BLaER1 treated with 17β-estradiol and CSF1 and Interleukin-3, amounts not matched to agents 10 nM and 100 nM (cell line): ENCODE measurements at regions not wholly inside any gene's neighbourhood (a gene's known extent, or its start where the extent isn't known, plus 50 kb on each side); places are given as distances from the start of the nearest gene placed in this dataset.

Experiments
- H3K27ac ChIP-seq, 11 experiments: shearing (Covaris generic); formaldehyde crosslinking; 2 replicates each; pipeline ENCODE4 v1.8.1; 2022
- H3K27me3 ChIP-seq, 11 experiments: shearing (Covaris generic); formaldehyde crosslinking; 2 replicates each; pipeline ENCODE4 v1.8.1; 2022
- H3K36me3 ChIP-seq, 11 experiments: shearing (Covaris generic); formaldehyde crosslinking; 2 replicates each; pipeline ENCODE4 v1.8.1; 2022
- H3K4me1 ChIP-seq, 10 experiments: shearing (Covaris generic); formaldehyde crosslinking; 2 replicates each; pipeline ENCODE4 v1.8.1; 2022
- H3K4me2 ChIP-seq, 11 experiments: shearing (Covaris generic); formaldehyde crosslinking; 2 replicates each; pipeline ENCODE4 v1.8.1; 2022
- H3K4me3 ChIP-seq, 10 experiments: shearing (Covaris generic); formaldehyde crosslinking; 2 replicates each; pipeline ENCODE4 v1.8.1; 2022
- H3K9ac ChIP-seq, 11 experiments: shearing (Covaris generic); formaldehyde crosslinking; 2 replicates each; pipeline ENCODE4 v1.8.1; 2022
- H3K9me3 ChIP-seq, 11 experiments: shearing (Covaris generic); formaldehyde crosslinking; replicated peaks in 1 of 11; 2 replicates each; pipeline ENCODE4 v1.8.1; 2022
- H4K20me1 ChIP-seq, 11 experiments: shearing (Covaris generic); formaldehyde crosslinking; 2 replicates each; pipeline ENCODE4 v1.8.1; 2022
- Cebpa-rat ChIP-seq, 11 experiments: shearing (Covaris generic); IDR thresholded peaks; 2 replicates each; pipeline ENCODE4 v1.8.1; 2022

DNA sequence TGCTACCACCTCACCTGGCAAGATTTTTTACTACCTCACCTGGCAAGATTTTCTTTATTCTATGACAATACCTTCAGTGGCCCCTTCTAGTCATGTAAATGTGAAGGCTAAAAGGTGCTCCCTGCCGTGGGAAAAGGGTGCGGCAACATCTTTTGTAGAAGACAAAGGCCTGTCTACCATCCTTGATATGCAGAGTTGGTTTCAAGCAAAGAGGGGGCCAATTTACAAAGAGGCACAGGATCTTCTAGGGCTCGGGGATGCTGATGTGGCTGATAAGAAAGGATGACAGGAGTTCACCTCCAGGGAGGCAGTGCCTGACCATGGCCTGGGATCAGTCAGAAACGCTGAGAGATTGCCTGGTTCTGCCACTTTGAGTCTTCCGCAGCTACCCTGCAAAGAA, 165.4 kb upstream of the SLC1A4 start:
- no peaks in the 10 kb centered on the region for H3K9me3 ChIP-seq
- no peak overlapping the region for H3K27ac ChIP-seq
- H3K9ac ChIP-seq = no peak overlapping the region
- H3K4me1 ChIP-seq = peaks cover 7 to 24% (median 14%) of the 10 kb centered on the region in 10 experiments; a peak in 18 of 20 replicates
- no peaks in the 10 kb centered on the region for H4K20me1 ChIP-seq
- no peak for TF ChIP-seq Cebpa-rat (IDR thresholded peaks at IDR 0.05)
- H3K36me3 ChIP-seq = no peaks in the 10 kb centered on the region
- peak overlapping the region in 1 of 11 experiments; percentile 9; a peak in 1 of 22 replicates for H3K4me2 ChIP-seq
- H3K27me3 ChIP-seq = no peaks in the 10 kb centered on the region
- no peak overlapping the region for H3K4me3 ChIP-seq

DNA sequence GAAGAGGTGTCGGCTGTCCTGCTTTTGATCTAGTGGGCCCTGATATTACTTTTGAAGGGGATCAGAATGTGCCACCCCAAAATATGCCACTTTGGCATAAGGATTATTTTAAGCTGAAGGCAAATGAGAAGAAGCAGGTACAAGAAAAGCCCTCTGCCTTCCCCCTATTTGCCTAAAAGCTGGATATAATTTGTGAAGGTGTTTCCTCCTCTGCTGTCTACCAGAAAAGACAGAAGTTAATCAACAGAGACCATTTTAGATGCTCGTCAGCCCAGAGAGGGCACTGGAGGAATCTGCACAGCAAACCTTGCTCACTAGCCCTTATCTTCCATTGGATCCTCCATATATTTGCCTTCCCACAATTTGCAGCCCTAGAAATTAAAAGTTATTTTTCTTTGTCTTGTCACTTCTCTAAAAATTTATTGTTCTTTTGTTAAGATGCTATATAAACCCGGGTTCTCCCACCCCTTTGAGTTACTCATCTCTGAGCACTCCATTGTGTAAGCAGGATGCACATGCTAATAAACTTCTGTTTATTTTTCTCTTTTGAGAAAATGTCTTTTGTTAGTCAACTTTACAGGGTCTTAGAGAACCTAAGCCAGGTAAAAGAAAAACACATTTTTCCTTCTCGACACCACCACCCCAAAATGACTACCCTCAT, 163.2 kb upstream of the SLC1A4 start:
- Histone ChIP-seq H3K4me3 (no peak overlapping the region), H3K4me2 (peak overlapping the region in 1 of 11 experiments; percentile 13; a peak in 1 of 22 replicates), H4K20me1 (no peaks in the 10 kb centered on the region), H3K27me3 (no peaks in the 10 kb centered on the region), H3K27ac (no peak overlapping the region), H3K4me1 (peaks cover 0 to 13% (median 6%) of the 10 kb centered on the region in 10 experiments; a peak in 8 of 20 replicates), H3K36me3 (no peaks in the 10 kb centered on the region), H3K9ac (no peak overlapping the region), H3K9me3 (no peaks in the 10 kb centered on the region)
- no peak for TF ChIP-seq Cebpa-rat (IDR thresholded peaks at IDR 0.05)

DNA sequence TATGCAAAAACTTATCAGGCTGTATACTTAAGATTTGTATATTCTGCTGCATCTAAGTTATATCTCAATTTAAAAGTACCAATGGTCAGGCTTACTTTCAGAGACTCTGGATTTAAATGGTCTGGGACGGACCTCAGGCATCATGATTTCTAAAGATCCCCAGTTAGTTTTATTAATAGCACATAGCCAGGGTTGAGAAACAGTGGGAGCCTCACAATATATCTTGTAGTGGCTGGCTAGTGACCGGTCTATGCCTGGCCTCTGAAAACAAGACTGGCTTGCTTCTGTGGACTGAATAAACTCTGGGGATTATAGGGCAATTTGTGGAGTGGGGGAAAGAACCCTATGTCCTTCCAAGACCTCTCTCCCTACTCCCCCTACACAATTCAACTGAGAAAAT, 162.5 kb upstream of the SLC1A4 start:
- H3K4me2 ChIP-seq = no peak overlapping the region
- no peak overlapping the region for H3K9ac ChIP-seq
- no peaks in the 10 kb centered on the region for H4K20me1 ChIP-seq
- no peak for TF ChIP-seq Cebpa-rat (IDR thresholded peaks at IDR 0.05)
- no peaks in the 10 kb centered on the region for H3K27me3 ChIP-seq
- H3K4me1 ChIP-seq = peaks cover 0 to 20% (median 7%) of the 10 kb centered on the region in 10 experiments; a peak in 8 of 20 replicates
- H3K4me3 ChIP-seq = no peak overlapping the region
- no peaks in the 10 kb centered on the region for H3K36me3 ChIP-seq
- H3K9me3 ChIP-seq = no peaks in the 10 kb centered on the region
- H3K27ac ChIP-seq = no peak overlapping the region

DNA sequence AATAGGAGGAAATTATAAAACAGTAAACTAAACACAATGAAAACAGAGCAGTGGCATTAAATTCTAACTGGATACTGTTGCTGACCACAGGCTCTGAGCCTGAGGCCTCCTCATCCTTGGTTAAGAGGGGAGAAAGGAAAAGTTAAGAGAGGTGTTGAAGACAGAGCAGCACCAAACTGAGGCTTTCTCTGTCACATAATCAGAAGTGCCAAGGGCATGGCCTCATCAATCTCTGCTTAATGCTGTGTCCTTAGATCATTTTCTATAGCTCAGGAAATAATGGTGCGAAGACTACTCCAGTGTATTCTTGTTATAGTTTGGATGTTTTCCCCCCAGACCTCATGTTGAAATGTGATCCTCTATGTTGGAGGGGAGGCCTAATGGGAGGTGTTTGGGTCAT, 160.9 kb upstream of the SLC1A4 start:
- Histone ChIP-seq H3K4me3 (no peak overlapping the region), H3K4me1 (peaks cover 0 to 29% (median 4%) of the 10 kb centered on the region in 10 experiments; a peak in 8 of 20 replicates), H3K4me2 (no peak overlapping the region), H3K36me3 (no peaks in the 10 kb centered on the region), H4K20me1 (no peaks in the 10 kb centered on the region), H3K27me3 (no peaks in the 10 kb centered on the region), H3K9me3 (no peaks in the 10 kb centered on the region), H3K27ac (no peak overlapping the region), H3K9ac (no peak overlapping the region)
- no peak for TF ChIP-seq Cebpa-rat (IDR thresholded peaks at IDR 0.05)

DNA sequence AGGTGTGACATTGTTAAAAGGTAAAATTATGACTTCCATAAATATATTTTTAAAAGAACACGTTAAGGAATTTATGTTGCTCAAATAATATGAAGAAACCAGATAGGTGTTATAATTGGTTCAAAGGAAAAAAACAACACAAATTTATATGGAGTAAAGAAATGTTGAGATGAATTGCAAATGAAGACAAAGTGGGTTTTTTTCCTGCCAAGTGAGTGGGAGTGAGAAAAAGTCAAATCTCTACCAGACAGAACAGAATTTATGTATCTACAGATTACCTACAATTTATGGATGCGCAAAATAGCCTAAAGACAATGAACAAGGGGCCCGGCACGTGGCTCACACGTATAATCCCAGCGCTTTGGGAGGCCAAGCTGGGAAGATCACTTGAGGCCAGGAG, 159.7 kb upstream of the SLC1A4 start:
- TF ChIP-seq Cebpa-rat (IDR thresholded peaks at IDR 0.05) = no peak
- no peak overlapping the region for H3K9ac ChIP-seq
- H3K9me3 ChIP-seq = no peaks in the 10 kb centered on the region
- H3K4me1 ChIP-seq = peaks cover 0 to 42% (median 0%) of the 10 kb centered on the region in 10 experiments; a peak in 6 of 20 replicates
- H3K4me2 ChIP-seq = no peak overlapping the region
- H4K20me1 ChIP-seq = no peaks in the 10 kb centered on the region
- H3K4me3 ChIP-seq = no peak overlapping the region
- no peaks in the 10 kb centered on the region for H3K27me3 ChIP-seq
- no peaks in the 10 kb centered on the region for H3K36me3 ChIP-seq
- H3K27ac ChIP-seq = no peak overlapping the region

DNA sequence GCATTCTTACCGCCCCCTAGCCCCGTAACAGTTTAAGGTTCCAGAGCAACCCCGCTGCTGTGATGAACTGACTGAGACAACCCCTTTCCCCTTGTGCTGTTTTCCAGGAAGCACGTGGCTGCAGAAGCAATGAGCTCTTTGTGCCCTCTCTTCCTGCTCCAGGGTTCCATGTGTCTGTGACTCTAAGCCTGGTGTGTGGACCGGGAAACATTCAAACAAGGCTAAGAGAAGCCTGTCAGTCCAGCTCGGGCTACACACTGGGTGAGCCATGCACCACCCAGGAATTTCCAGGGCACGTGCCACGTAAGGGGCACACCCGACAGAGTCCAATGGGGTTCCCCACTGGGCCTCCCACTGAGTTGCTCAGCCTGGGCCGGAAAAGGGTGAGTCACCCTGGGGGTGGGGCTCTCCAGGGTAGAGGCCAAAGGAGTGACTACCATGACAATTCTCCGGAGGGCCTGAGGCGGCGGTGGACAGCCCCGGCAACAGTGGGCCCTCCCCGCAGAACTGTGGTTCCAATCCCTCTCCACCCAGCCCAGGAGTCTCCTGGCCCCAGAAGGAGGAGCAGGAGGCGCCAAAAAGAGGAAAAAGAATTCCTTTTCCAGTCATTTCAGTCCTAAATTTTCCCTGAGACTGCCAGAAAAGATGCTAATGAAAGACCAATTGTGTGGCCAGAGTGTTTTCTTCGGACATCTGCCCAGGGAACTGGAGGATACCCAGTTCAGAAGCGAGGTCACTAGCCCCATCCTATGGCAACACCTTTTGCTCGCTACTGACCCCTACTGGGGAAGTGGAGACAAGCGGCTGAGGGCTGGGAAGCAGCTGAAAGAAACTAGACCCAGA, 157.8 kb upstream of the SLC1A4 start:
- Histone ChIP-seq H3K9ac (no peak overlapping the region), H3K4me2 (peak overlapping the region in 3 of 11 experiments; percentile 35 to 68 (median 60); a peak in 6 of 22 replicates), H3K9me3 (no peaks in the 10 kb centered on the region), H3K4me1 (peaks cover 0 to 50% (median 0%) of the 10 kb centered on the region in 10 experiments; a peak in 7 of 20 replicates), H3K27ac (peak overlapping the region in 1 of 11 experiments; percentile 2; a peak in 2 of 22 replicates), H4K20me1 (no peaks in the 10 kb centered on the region), H3K27me3 (no peaks in the 10 kb centered on the region), H3K36me3 (no peaks in the 10 kb centered on the region), H3K4me3 (no peak overlapping the region)
- TF ChIP-seq Cebpa-rat (IDR thresholded peaks at IDR 0.05) = no peak

DNA sequence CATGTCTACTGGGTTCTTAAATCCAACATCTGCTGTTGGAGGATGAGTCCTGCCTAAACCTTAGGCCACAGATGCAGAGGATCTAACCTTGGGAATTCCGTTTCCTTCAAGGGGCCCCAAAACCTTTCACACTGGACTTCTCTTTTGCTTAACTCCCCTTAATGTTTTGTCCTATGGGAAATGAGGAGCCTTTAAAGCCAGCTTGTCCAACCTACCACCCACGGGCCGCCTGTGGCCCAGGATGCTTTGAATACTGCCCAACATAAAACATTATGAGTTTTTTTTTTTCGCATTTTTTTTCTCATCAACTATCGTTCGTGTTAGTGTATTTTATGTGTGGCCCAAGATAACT, 157.2 kb upstream of the SLC1A4 start:
- Histone ChIP-seq H3K4me1 (peaks cover 0 to 56% (median 4%) of the 10 kb centered on the region in 10 experiments; a peak in 14 of 20 replicates), H3K9me3 (no peaks in the 10 kb centered on the region), H3K36me3 (no peaks in the 10 kb centered on the region), H3K9ac (no peak overlapping the region), H3K27ac (no peak overlapping the region), H3K4me2 (peak overlapping the region in 1 of 11 experiments; percentile 60; a peak in 2 of 22 replicates), H4K20me1 (no peaks in the 10 kb centered on the region), H3K27me3 (no peaks in the 10 kb centered on the region), H3K4me3 (no peak overlapping the region)
- no peak for TF ChIP-seq Cebpa-rat (IDR thresholded peaks at IDR 0.05)

DNA sequence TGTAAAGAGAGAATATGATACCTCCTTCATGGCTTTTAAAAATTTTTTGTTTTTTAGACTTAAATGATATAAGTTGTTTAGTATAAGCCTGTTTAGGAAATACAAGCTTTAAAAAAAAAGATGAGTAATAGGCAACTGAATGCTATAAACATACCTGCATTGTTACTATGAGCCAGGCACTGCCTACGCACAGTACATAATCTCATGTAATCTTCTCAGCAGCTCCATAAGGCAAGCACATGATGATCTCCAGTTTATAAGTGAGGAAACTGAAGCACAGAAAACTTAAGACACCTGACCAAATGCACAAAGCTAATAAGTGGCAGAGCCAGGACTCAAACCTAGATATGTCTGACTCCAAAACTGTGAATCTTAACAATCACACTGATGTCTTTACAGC, 156.3 kb upstream of the SLC1A4 start:
- peaks cover 5 to 66% (median 14%) of the 10 kb centered on the region in 10 experiments for H3K4me1 ChIP-seq

DNA sequence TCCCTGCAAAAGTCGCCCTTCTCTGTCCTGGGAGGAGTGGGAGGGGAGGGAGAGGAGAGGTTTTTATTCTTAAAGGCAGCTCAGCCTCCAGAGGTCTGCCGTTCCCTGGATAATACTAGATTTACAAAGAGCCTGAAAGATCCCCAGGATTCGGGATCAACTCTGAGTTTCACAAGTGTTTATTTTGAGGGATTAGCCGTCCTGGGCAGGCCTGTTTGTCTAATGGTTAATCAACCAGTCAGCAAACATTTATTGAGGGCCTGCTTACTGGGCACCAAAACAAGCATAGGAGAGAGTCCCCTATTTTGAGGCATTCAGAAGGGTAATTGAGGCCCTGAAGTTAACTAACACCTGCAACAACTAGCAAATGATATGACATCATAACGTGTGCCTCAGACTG, 152.6 kb upstream of the SLC1A4 start:
- Histone ChIP-seq H3K4me3 (no peak overlapping the region), H4K20me1 (no peaks in the 10 kb centered on the region), H3K9ac (no peak overlapping the region), H3K27ac (peak overlapping the region in 1 of 11 experiments; percentile 64; a peak in 1 of 22 replicates), H3K4me2 (peak overlapping the region in 9 of 11 experiments; percentile 17 to 86 (median 39); a peak in 10 of 22 replicates), H3K27me3 (no peaks in the 10 kb centered on the region), H3K36me3 (no peaks in the 10 kb centered on the region), H3K9me3 (no peaks in the 10 kb centered on the region), H3K4me1 (peaks cover 37 to 93% (median 48%) of the 10 kb centered on the region in 10 experiments)
- no peak for TF ChIP-seq Cebpa-rat (IDR thresholded peaks at IDR 0.05)

More for the DNA sequence above, 156.3 kb upstream of the SLC1A4 start:
- no peaks in the 10 kb centered on the region for H4K20me1 ChIP-seq
- no peaks in the 10 kb centered on the region for H3K27me3 ChIP-seq
- H3K36me3 ChIP-seq = no peaks in the 10 kb centered on the region
- H3K27ac ChIP-seq = no peak overlapping the region
- H3K9me3 ChIP-seq = no peaks in the 10 kb centered on the region
- H3K4me2 ChIP-seq = 0 out of 22 replicates have a peak overlapping the region, but pooled peaks of 1 of the 11 experiments have one; percentile 57
- no peak overlapping the region for H3K4me3 ChIP-seq
- H3K9ac ChIP-seq = no peak overlapping the region
- no peak for TF ChIP-seq Cebpa-rat (IDR thresholded peaks at IDR 0.05)
